HFFc6 (cell line): ENCODE measurements at regions not wholly inside any gene's neighbourhood (a gene's known extent, or its start where the extent isn't known, plus 50 kb on each side); places are given as distances from the start of the nearest gene placed in this dataset.

Experiments used
- DNase-seq: peaks from one replicate; pipeline ENCODE4 v3.0.0-alpha.2; 2018
- H3K27ac Mint-ChIP-seq: 2 replicates; pipeline ENCODE4 v1.8.0; 2020; ENCODE audit warnings: mild to moderate bottlenecking, mixed read lengths
- H3K27me3 Mint-ChIP-seq: 2 replicates; pipeline ENCODE4 v1.8.0; 2021; ENCODE audit warnings: mild to moderate bottlenecking, moderate library complexity, mixed read lengths; ENCODE audit not compliant: insufficient read depth
- H3K36me3 Mint-ChIP-seq: 2 replicates; pipeline ENCODE4 v1.8.0; 2021; ENCODE audit warnings: low read depth, mixed read lengths
- H3K4me1 Mint-ChIP-seq: 2 replicates; pipeline ENCODE4 v1.8.0; 2020; ENCODE audit warnings: low read depth, mixed read lengths
- H3K4me3 Mint-ChIP-seq: 2 replicates; pipeline ENCODE4 v1.8.0; 2020; ENCODE audit warnings: mild to moderate bottlenecking, moderate library complexity, mixed read lengths
- H3K9me3 Mint-ChIP-seq: 2 replicates; pipeline ENCODE4 v1.8.0; 2020; ENCODE audit warnings: mild to moderate bottlenecking, mixed read lengths
- CTCF ChIP-seq: fragments of 200-600 bp; sonication (generic); IDR thresholded peaks from 2 replicates; pipeline ENCODE4 v1.5.0; 2021; ENCODE audit warnings: antibody characterized with exemption, mild to moderate bottlenecking

GRCh38 chr16:73882651-73883050, 414.0 kb upstream of the PSMD7 start:
- H3K4me1 Mint-ChIP-seq, result no peaks in the 10 kb centered on the region
- H3K9me3 Mint-ChIP-seq, result no peaks in the 10 kb centered on the region

GRCh38 chr16:73882033-73882432, 414.6 kb upstream of the PSMD7 start:
- Mint-ChIP-seq H3K36me3 (no peaks in the 10 kb centered on the region), H3K27ac (no peak overlapping the region), H3K27me3 (peaks cover 10% of the 10 kb centered on the region), H3K9me3 (no peaks in the 10 kb centered on the region), H3K4me1 (no peaks in the 10 kb centered on the region), H3K4me3 (no peak overlapping the region)
- TF ChIP-seq CTCF, result no peak
- no peak for DNase-seq

More at GRCh38 chr16:73882651-73883050, 414.0 kb upstream of the PSMD7 start:
- DNase-seq, result no peak
- Mint-ChIP-seq H3K4me3 (no peak overlapping the region), H3K27ac (no peak overlapping the region), H3K27me3 (peaks cover 10% of the 10 kb centered on the region), H3K36me3 (no peaks in the 10 kb centered on the region)
- no peak for TF ChIP-seq CTCF

- Mint-ChIP-seq H3K27ac (no peak overlapping the region), H3K36me3 (no peaks in the 10 kb centered on the region), H3K27me3 (peaks cover 8% of the 10 kb centered on the region), H3K4me1 (no peaks in the 10 kb centered on the region), H3K9me3 (no peaks in the 10 kb centered on the region), H3K4me3 (no peak overlapping the region)
- no peak for DNase-seq
- no peak for TF ChIP-seq CTCF
Observed at GRCh38 chr16:73879621-73880020, 417.0 kb upstream of the PSMD7 start.

GRCh38 chr16:73878611-73879010, 418.0 kb upstream of the PSMD7 start:
- Mint-ChIP-seq H3K4me3 (no peak overlapping the region), H3K27me3 (peaks cover 8% of the 10 kb centered on the region), H3K27ac (no peak overlapping the region), H3K36me3 (no peaks in the 10 kb centered on the region), H3K9me3 (no peaks in the 10 kb centered on the region), H3K4me1 (no peaks in the 10 kb centered on the region)
- peak; percentile 66 for DNase-seq
- peak; percentile 76 for TF ChIP-seq CTCF

GRCh38 chr16:73877150-73877549, 419.5 kb upstream of the PSMD7 start:
- no peaks in the 10 kb centered on the region for H3K9me3 Mint-ChIP-seq
- no peak overlapping the region for H3K27ac Mint-ChIP-seq
- TF ChIP-seq CTCF, result no peak

More at GRCh38 chr16:73877150-73877549, 419.5 kb upstream of the PSMD7 start:
- DNase-seq, result no peak
- H3K4me1 Mint-ChIP-seq, result no peaks in the 10 kb centered on the region
- H3K27me3 Mint-ChIP-seq, result peaks cover 8% of the 10 kb centered on the region
- H3K36me3 Mint-ChIP-seq, result no peaks in the 10 kb centered on the region
- H3K4me3 Mint-ChIP-seq, result no peak overlapping the region
